ENCODE measurements at regions not wholly inside any gene's neighbourhood (a gene's known extent, or its start where the extent isn't known, plus 50 kb on each side); places are given as distances from the start of the nearest gene placed in this dataset.

GRCh38 chr18:73662421-73662820, 485.2 kb downstream of the FBXO15 start:
- TF ChIP-seq CTCF (conservative IDR thresholded peaks at IDR 0.05; ENCODE audit: low read depth, low read length) = no peak
- no peak for TF ChIP-seq EZH2 (IDR thresholded peaks at IDR 0.05; ENCODE audit: borderline replicate concordance, low read depth, low read length, poor library complexity, severe bottlenecking)

Measured in A673 (cell line).